Esophagus muscularis mucosa (tissue), 4 donors: ENCODE measurements at regions not wholly inside any gene's neighbourhood (a gene's known extent, or its start where the extent isn't known, plus 50 kb on each side); places are given as distances from the start of the nearest gene placed in this dataset.

Experiments
- DNase-seq: peaks from one replicate; pipeline ENCODE4 v3.0.0-alpha.2; 2017; ENCODE audit errors: extremely low spot score
- H3K27ac ChIP-seq, 4 donors: fragments of 200-600 bp; sonication (generic); replicated peaks in 1 of 4; 1 replicate in 3 of 4; 2 replicates in 1 of 4; pipeline ENCODE4 v1.5.1; 2016 to 2019; ENCODE audit warnings: mild to moderate bottlenecking in 1 of 4
- H3K27me3 ChIP-seq, 4 donors: fragments of 200-600 bp; sonication (generic); one replicate each; pipeline versions ENCODE4 v1.5.1 to v1.6.0; 2016 to 2019
- H3K36me3 ChIP-seq, 4 donors: fragments of 200-600 bp; sonication (generic); one replicate each; pipeline ENCODE4 v1.5.1; 2016 to 2019
- H3K4me1 ChIP-seq, 4 donors: fragments of 200-600 bp; sonication (generic); one replicate each; pipeline ENCODE4 v1.5.1; 2016 to 2019
- H3K4me3 ChIP-seq, 4 donors: fragments of 200-600 bp; sonication (generic); 1 replicate in 2 of 4; 2 replicates in 2 of 4; pipeline ENCODE4 v1.5.1; 2016 to 2019; ENCODE audit warnings: mild to moderate bottlenecking in 4 of 4, moderate library complexity in 1 of 4
- H3K9me3 ChIP-seq, 4 donors: fragments of 200-600 bp; sonication (generic); 1 replicate in 3 of 4; 2 replicates in 1 of 4; pipeline ENCODE4 v1.5.1; 2016 to 2019
- EP300 ChIP-seq: sonication (generic); formaldehyde crosslinking; IDR thresholded peaks from one replicate; pipeline ENCODE4 v1.6.1; 2017; ENCODE audit warnings: antibody characterized with exemption
- POLR2A ChIP-seq: fragments of 450-650 bp; IDR thresholded peaks from one replicate; pipeline ENCODE4 v1.6.1; 2017; ENCODE audit warnings: antibody characterized with exemption, moderate library complexity, mild to moderate bottlenecking, low read depth
- POLR2AphosphoS5 ChIP-seq, 2 donors: sonication (generic); formaldehyde crosslinking; IDR thresholded peaks; one replicate each; pipeline ENCODE4 v1.6.1; 2017; ENCODE audit warnings: antibody characterized with exemption in 2 of 2
- WGBS: methylation state at CpG from one replicate; pipeline ENCODE4 v1.1.5; 2018; 5-methylcytosine and 5-hydroxymethylcytosine counted together
- intact Hi-C: fragments of 100-400 bp; cut with DNase I; formaldehyde crosslinking; loops from one replicate; pipeline ENCODE4 v1.15.1; 2023
- TF ChIP-seq, protein P1 (sequence below), 3 experiments: fragments of 200-600 bp in 2 of 3; fragments of 450-650 bp in 1 of 3; sonication (generic) in 2 of 3; IDR thresholded peaks; one replicate each; pipeline ENCODE4 v1.5.1; 2017 to 2019; ENCODE audit warnings: antibody characterized with exemption in 3 of 3, mild to moderate bottlenecking in 2 of 3, moderate library complexity in 1 of 3

GRCh38 chr10:35857860-35858259 is 215.8 kb upstream of the FZD8 start:
- 70% methylated on average over 1 of the region's 1 CpG for WGBS
- no peak for DNase-seq
- no peak for TF ChIP-seq EP300
- TF ChIP-seq POLR2A: no peak
- TF ChIP-seq POLR2AphosphoS5 (IDR thresholded peaks at IDR 0.05): no peak
- TF ChIP-seq, protein P1, sequence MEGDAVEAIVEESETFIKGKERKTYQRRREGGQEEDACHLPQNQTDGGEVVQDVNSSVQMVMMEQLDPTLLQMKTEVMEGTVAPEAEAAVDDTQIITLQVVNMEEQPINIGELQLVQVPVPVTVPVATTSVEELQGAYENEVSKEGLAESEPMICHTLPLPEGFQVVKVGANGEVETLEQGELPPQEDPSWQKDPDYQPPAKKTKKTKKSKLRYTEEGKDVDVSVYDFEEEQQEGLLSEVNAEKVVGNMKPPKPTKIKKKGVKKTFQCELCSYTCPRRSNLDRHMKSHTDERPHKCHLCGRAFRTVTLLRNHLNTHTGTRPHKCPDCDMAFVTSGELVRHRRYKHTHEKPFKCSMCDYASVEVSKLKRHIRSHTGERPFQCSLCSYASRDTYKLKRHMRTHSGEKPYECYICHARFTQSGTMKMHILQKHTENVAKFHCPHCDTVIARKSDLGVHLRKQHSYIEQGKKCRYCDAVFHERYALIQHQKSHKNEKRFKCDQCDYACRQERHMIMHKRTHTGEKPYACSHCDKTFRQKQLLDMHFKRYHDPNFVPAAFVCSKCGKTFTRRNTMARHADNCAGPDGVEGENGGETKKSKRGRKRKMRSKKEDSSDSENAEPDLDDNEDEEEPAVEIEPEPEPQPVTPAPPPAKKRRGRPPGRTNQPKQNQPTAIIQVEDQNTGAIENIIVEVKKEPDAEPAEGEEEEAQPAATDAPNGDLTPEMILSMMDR (IDR thresholded peaks at IDR 0.05): no peak
- H3K27ac ChIP-seq: no peak overlapping the region
- H3K4me1 ChIP-seq: no peaks in the 10 kb centered on the region
- no peaks in the 10 kb centered on the region for H3K27me3 ChIP-seq
- H3K36me3 ChIP-seq: no peaks in the 10 kb centered on the region
- intact Hi-C loops: no loop called here
- H3K9me3 ChIP-seq: peaks cover 0 to 8% (median 0%) of the 10 kb centered on the region in 4 donors
- H3K4me3 ChIP-seq: no peak overlapping the region

DNA sequence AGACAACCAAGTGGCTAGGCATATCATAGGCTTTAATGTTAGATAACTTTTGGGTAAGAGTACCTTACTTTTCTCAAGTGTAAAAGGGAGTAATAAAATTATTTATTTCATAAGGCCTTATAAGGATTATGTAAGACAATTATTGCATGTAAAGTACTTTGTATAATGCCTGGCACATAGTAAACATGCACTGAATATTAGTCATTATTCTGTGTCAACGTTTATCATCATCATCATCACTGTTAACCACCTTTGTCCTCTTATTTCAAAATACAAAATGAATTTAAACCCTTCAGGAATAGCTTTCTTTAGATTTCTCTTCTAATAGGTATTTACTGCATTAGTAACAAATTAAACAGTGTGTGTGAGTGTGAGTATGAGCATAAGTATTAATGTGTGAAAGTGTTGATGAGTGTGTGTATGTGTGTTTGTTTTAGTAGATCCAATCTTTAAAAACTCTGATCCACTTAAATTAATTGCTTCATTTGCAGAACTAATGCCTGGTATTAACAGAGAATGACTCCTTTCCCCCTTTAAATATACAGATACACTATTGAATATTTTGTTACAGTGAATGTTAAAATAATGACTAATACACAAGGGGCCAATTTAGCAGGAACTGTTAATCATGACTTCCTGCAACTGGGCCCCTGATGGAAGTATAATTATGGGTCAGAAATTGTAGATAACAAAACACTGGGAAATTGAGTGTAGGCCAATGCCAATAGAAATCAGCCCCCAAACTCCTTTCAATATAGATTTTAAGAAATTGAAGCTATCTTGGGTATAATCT is 213.3 kb upstream of the FZD8 start:
- TF ChIP-seq POLR2A (no peak), EP300 (no peak), POLR2AphosphoS5 (IDR thresholded peaks at IDR 0.05) (no peak)
- TF ChIP-seq, protein P1 (IDR thresholded peaks at IDR 0.05): no peak
- Histone ChIP-seq H3K4me1 (peaks cover 0 to 4% (median 0%) of the 10 kb centered on the region in 4 donors), H3K9me3 (peaks cover 0 to 8% (median 0%) of the 10 kb centered on the region in 4 donors), H3K27me3 (no peaks in the 10 kb centered on the region), H3K36me3 (no peaks in the 10 kb centered on the region), H3K27ac (no peak overlapping the region), H3K4me3 (no peak overlapping the region)
- WGBS: 78% methylated on average over 1 of the region's 1 CpG
- DNase-seq: no peak
- intact Hi-C loops: no loop called here

- intact Hi-C loops: no loop called here
- no peak for DNase-seq
- TF ChIP-seq EP300: no peak
- TF ChIP-seq, protein P1 (IDR thresholded peaks at IDR 0.05): no peak
- no peak for TF ChIP-seq POLR2AphosphoS5 (IDR thresholded peaks at IDR 0.05)
- TF ChIP-seq POLR2A: no peak
- WGBS: 71% methylated on average over 2 of the region's 2 CpGs
- Histone ChIP-seq H3K4me1 (peaks cover 0 to 4% (median 0%) of the 10 kb centered on the region in 4 donors), H3K4me3 (no peak overlapping the region), H3K27ac (no peak overlapping the region), H3K36me3 (no peaks in the 10 kb centered on the region), H3K9me3 (peaks cover 0 to 8% (median 0%) of the 10 kb centered on the region in 4 donors), H3K27me3 (no peaks in the 10 kb centered on the region)
Measured at GRCh38 chr10:35854661-35855060, 212.6 kb upstream of the FZD8 start.

DNA sequence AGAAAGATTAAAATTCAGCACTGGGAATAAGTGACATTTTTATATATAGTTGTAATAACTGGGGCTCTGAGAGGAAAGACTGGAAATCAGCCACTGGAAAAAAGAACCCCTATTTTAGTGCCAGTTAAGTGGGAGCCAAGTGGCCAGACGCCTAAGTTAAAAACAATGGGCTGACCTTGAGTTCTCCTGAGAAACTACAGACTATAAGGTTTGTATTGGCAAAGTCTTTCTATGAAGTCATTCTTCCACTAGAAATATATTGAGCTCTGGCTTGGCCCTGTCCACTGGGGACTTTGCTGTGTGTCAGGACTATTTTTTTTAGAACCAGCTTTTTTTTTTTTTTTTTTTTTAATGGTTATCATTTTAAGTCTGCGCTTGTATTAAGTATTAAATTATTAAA is 210.6 kb upstream of the FZD8 start:
- H3K4me3 ChIP-seq: no peak overlapping the region
- no peak for DNase-seq
- no peak overlapping the region for H3K27ac ChIP-seq
- no peaks in the 10 kb centered on the region for H3K27me3 ChIP-seq
- 54% methylated on average over 2 of the region's 2 CpGs for WGBS
- TF ChIP-seq, protein P1 (IDR thresholded peaks at IDR 0.05): no peak
- TF ChIP-seq POLR2A (no peak), EP300 (no peak), POLR2AphosphoS5 (IDR thresholded peaks at IDR 0.05) (no peak)
- H3K4me1 ChIP-seq: peaks cover 0 to 4% (median 0%) of the 10 kb centered on the region in 4 donors
- no peaks in the 10 kb centered on the region for H3K36me3 ChIP-seq
- intact Hi-C loops: no loop called here
- no peaks in the 10 kb centered on the region for H3K9me3 ChIP-seq
